Mesodermal cell (in vitro differentiated cells): ENCODE measurements at regions not wholly inside any gene's neighbourhood (a gene's known extent, or its start where the extent isn't known, plus 50 kb on each side); places are given as distances from the start of the nearest gene placed in this dataset.
A peak's percentile ranks its signal among the peaks of the same experiment; 100 is the strongest.
"Not testable (repeated sequence)": the region's sequence is repeated elsewhere in the genome, so short reads cannot be mapped to it uniquely, and the experiment has no call there.

Experiments used
- H3K27ac ChIP-seq: 2 replicates; pipeline ENCODE4 v1.7.0; 2013; ENCODE audit warnings: mild to moderate bottlenecking, low read depth, low read length, moderate library complexity; ENCODE audit not compliant: severe bottlenecking
- H3K36me3 ChIP-seq: 2 replicates; pipeline ENCODE4 v1.7.1; 2013; ENCODE audit warnings: mild to moderate bottlenecking, low read length, moderate library complexity; ENCODE audit not compliant: control insufficient read depth, insufficient read depth
- H3K4me1 ChIP-seq: one replicate; pipeline ENCODE4 v1.7.1; 2013; ENCODE audit warnings: mild to moderate bottlenecking, low read length; ENCODE audit not compliant: insufficient read depth, control insufficient read depth, poor library complexity, severe bottlenecking
- H3K4me3 ChIP-seq: 2 replicates; pipeline ENCODE4 v1.7.0; 2013; ENCODE audit warnings: low read length, control low read depth, mild to moderate bottlenecking; ENCODE audit not compliant: insufficient read depth, poor library complexity, severe bottlenecking; ENCODE audit errors: extremely low read depth
- H3K9me3 ChIP-seq: 2 replicates; pipeline ENCODE4 v1.7.1; 2013; ENCODE audit warnings: mild to moderate bottlenecking, low read length, moderate library complexity; ENCODE audit not compliant: control insufficient read depth
- WGBS, 2 experiments: methylation state at CpG; one replicate each; pipeline ENCODE4 v1.1.5; 2013; ENCODE audit warnings: missing lambda C conversion rate in 2 of 2; ENCODE audit not compliant: insufficient coverage in 2 of 2; 5-methylcytosine and 5-hydroxymethylcytosine counted together

GRCh38 chr20:56766528-56766927, 137.4 kb downstream of the TFAP2C start:
- Histone ChIP-seq H3K4me1 (no peaks in the 10 kb centered on the region), H3K9me3 (no peaks in the 10 kb centered on the region), H3K36me3 (no peaks in the 10 kb centered on the region), H3K27ac (no peak overlapping the region), H3K4me3 (no peak overlapping the region)
- WGBS, 2 experiments = 89 to 100% methylated on average over 1 to 3 of the region's 3 CpGs

- Histone ChIP-seq H3K4me1 (no peaks in the 10 kb centered on the region), H3K27ac (no peak overlapping the region)
- 81 to 100% methylated on average over 1 to 4 of the region's 7 CpGs for WGBS, 2 experiments
Observed at GRCh38 chr20:56769921-56770600, 141.0 kb downstream of the TFAP2C start.

GRCh38 chr20:56773749-56774148, 144.6 kb downstream of the TFAP2C start:
- Histone ChIP-seq H3K27ac (no peak overlapping the region), H3K36me3 (no peaks in the 10 kb centered on the region), H3K9me3 (no peaks in the 10 kb centered on the region), H3K4me1 (no peaks in the 10 kb centered on the region), H3K4me3 (no peak overlapping the region)
- WGBS, 2 experiments = 97% methylated on average over 4 to 5 of the region's 5 CpGs

More at GRCh38 chr20:56769921-56770600, 141.0 kb downstream of the TFAP2C start:
- H3K36me3 ChIP-seq = no peaks in the 10 kb centered on the region
- no peak overlapping the region for H3K4me3 ChIP-seq
- no peaks in the 10 kb centered on the region for H3K9me3 ChIP-seq

GRCh38 chr20:56774873-56775272, 145.8 kb downstream of the TFAP2C start:
- H3K9me3 ChIP-seq = no peaks in the 10 kb centered on the region
- no peaks in the 10 kb centered on the region for H3K36me3 ChIP-seq
- H3K27ac ChIP-seq = no peak overlapping the region
- H3K4me1 ChIP-seq = no peaks in the 10 kb centered on the region
- H3K4me3 ChIP-seq = no peak overlapping the region
- WGBS, 2 experiments = no CpG with 5 or more reads among the region's 5 CpGs

- H3K27ac ChIP-seq = no peak overlapping the region
Observed at GRCh38 chr20:56776345-56776744, 147.2 kb downstream of the TFAP2C start.

GRCh38 chr20:56778765-56779195, 149.7 kb downstream of the TFAP2C start:
- Histone ChIP-seq H3K36me3 (no peaks in the 10 kb centered on the region), H3K4me3 (no peak overlapping the region), H3K4me1 (no peaks in the 10 kb centered on the region), H3K9me3 (no peaks in the 10 kb centered on the region), H3K27ac (peak overlapping the region; percentile 63)
- WGBS, 2 experiments = 58 to 63% methylated on average over 5 of the region's 8 CpGs

More at GRCh38 chr20:56776345-56776744, 147.2 kb downstream of the TFAP2C start:
- no peaks in the 10 kb centered on the region for H3K36me3 ChIP-seq
- 77 to 78% methylated on average over 7 to 8 of the region's 9 CpGs for WGBS, 2 experiments
- no peaks in the 10 kb centered on the region for H3K4me1 ChIP-seq
- H3K9me3 ChIP-seq = no peaks in the 10 kb centered on the region
- H3K4me3 ChIP-seq = no peak overlapping the region

- Histone ChIP-seq H3K4me1 (no peaks in the 10 kb centered on the region), H3K9me3 (no peaks in the 10 kb centered on the region), H3K36me3 (no peaks in the 10 kb centered on the region), H3K27ac (peak overlapping the region; percentile 63), H3K4me3 (no peak overlapping the region)
- 74 to 89% methylated on average over 6 of the region's 11 CpGs for WGBS, 2 experiments
Observed at GRCh38 chr20:56779452-56780143, 150.5 kb downstream of the TFAP2C start.

- no peak overlapping the region for H3K27ac ChIP-seq
- H3K4me1 ChIP-seq = no peaks in the 10 kb centered on the region
- no peak overlapping the region for H3K4me3 ChIP-seq
- H3K9me3 ChIP-seq = no peaks in the 10 kb centered on the region
- H3K36me3 ChIP-seq = no peaks in the 10 kb centered on the region
- 86 to 100% methylated on average over 1 to 6 of the region's 7 CpGs for WGBS, 2 experiments
Observed at GRCh38 chr20:56780266-56780665, 151.2 kb downstream of the TFAP2C start.

- Histone ChIP-seq H3K36me3 (no peaks in the 10 kb centered on the region), H3K4me1 (peaks cover under 1% of the 10 kb centered on the region), H3K27ac (no peak overlapping the region), H3K4me3 (no peak overlapping the region), H3K9me3 (no peaks in the 10 kb centered on the region)
- WGBS, 2 experiments = 85 to 88% methylated on average over 6 to 11 of the region's 12 CpGs
Observed at GRCh38 chr20:56781108-56781739, 152.1 kb downstream of the TFAP2C start.

- H3K4me1 ChIP-seq, H3K36me3 ChIP-seq, H3K4me3 ChIP-seq, H3K27ac ChIP-seq, H3K9me3 ChIP-seq: not testable (repeated sequence)
- 86 to 95% methylated on average over 2 of the region's 2 CpGs for WGBS, 2 experiments
Observed at GRCh38 chr20:56781987-56782560, 153.0 kb downstream of the TFAP2C start.
